ENCODE measurements at regions not wholly inside any gene's neighbourhood (a gene's known extent, or its start where the extent isn't known, plus 50 kb on each side); places are given as distances from the start of the nearest gene placed in this dataset.

- TF ChIP-seq CTCF (IDR thresholded peaks at IDR 0.05; ENCODE audit: low read depth, low read length, poor library complexity, severe bottlenecking) = no peak
- TF ChIP-seq EZH2phosphoT487 (IDR thresholded peaks at IDR 0.05; ENCODE audit: borderline replicate concordance, low read length) = no peak
Observed at GRCh38 chr11:19394525-19395016, 153.8 kb upstream of the E2F8 start.
